HEK293 (cell line): ENCODE measurements at regions not wholly inside any gene's neighbourhood (a gene's known extent, or its start where the extent isn't known, plus 50 kb on each side); places are given as distances from the start of the nearest gene placed in this dataset.

ENCODE experiments used
- CTCF ChIA-PET: fragments of 350-600 bp; formaldehyde crosslinking; extraction: SDS; loops from one replicate; lab custom pipeline; 2021; ENCODE audit warnings: antibody characterized with exemption; lab: Yijun Ruan, JAX
- POLR2A ChIA-PET: fragments of 300-600 bp; formaldehyde crosslinking; extraction: SDS; loops from one replicate; lab custom pipeline; 2020; ENCODE audit warnings: antibody characterized with exemption, inconsistent platforms; lab: Yijun Ruan, JAX
- H3K27ac ChIP-seq: fragments of 200-500 bp; sonication (Bioruptor generic); 2 replicates; pipeline ENCODE4 v1.5.1; 2014; ENCODE audit warnings: low read depth, low read length, control low read depth, inconsistent platforms; ENCODE audit errors: extremely low read depth
- H3K36me3 ChIP-seq, 2 experiments: fragments of 200-500 bp in 1 of 2; sonication (Bioruptor generic) in 1 of 2; 1 replicate in 1 of 2; 2 replicates in 1 of 2; pipeline ENCODE4 v1.5.1; 2014 to 2017; ENCODE audit warnings: inconsistent platforms in 2 of 2, low read length in 2 of 2; ENCODE audit not compliant: control insufficient read depth in 2 of 2, insufficient read depth in 1 of 2
- H3K4me1 ChIP-seq: fragments of 200-500 bp; sonication (Bioruptor generic); 2 replicates; pipeline ENCODE4 v1.5.1; 2014; ENCODE audit warnings: mild to moderate bottlenecking, low read length, inconsistent platforms; ENCODE audit not compliant: control insufficient read depth, insufficient read depth
- H3K4me3 ChIP-seq: 2 replicates; pipeline ENCODE4 v1.5.1; 2011; ENCODE audit warnings: low read depth, mild to moderate bottlenecking, control low read depth, low read length, moderate library complexity
- H3K9me3 ChIP-seq: fragments of 200-500 bp; sonication (Bioruptor generic); 2 replicates; pipeline ENCODE4 v1.5.1; 2014; ENCODE audit warnings: low read depth, low read length, inconsistent platforms; ENCODE audit not compliant: control insufficient read depth, insufficient read depth
- GFI1B ChIP-seq: fragments of 450-650 bp; formaldehyde crosslinking; IDR thresholded peaks from 2 replicates; pipeline ENCODE4 v1.5.1; 2016; ENCODE audit warnings: missing biosample characterization, missing genetic modification characterization
- GLIS1 ChIP-seq: fragments of 450-650 bp; formaldehyde crosslinking; IDR thresholded peaks from 2 replicates; pipeline ENCODE4 v1.5.1; 2016; ENCODE audit warnings: missing biosample characterization, missing genetic modification characterization
- GLIS2 ChIP-seq: fragments of 450-650 bp; formaldehyde crosslinking; IDR thresholded peaks from 2 replicates; pipeline ENCODE4 v1.5.1; 2016; ENCODE audit warnings: missing biosample characterization, missing genetic modification characterization
- MYNN ChIP-seq: fragments of 450-650 bp; formaldehyde crosslinking; IDR thresholded peaks from 2 replicates; pipeline ENCODE4 v1.5.1; 2016; ENCODE audit warnings: missing biosample characterization, missing genetic modification characterization, borderline replicate concordance
- SALL2 ChIP-seq: fragments of 450-650 bp; formaldehyde crosslinking; IDR thresholded peaks from 2 replicates; pipeline ENCODE4 v1.5.0; 2017; ENCODE audit warnings: missing biosample characterization, mild to moderate bottlenecking, missing genetic modification characterization, borderline replicate concordance
- ZBTB17 ChIP-seq: fragments of 450-650 bp; formaldehyde crosslinking; IDR thresholded peaks from 2 replicates; pipeline ENCODE4 v1.5.1; 2016; ENCODE audit warnings: missing biosample characterization, missing genetic modification characterization
- ZBTB6 ChIP-seq: fragments of 450-650 bp; formaldehyde crosslinking; IDR thresholded peaks from 2 replicates; pipeline ENCODE4 v1.5.1; 2017; ENCODE audit warnings: missing biosample characterization, missing genetic modification characterization
- ZFP41 ChIP-seq: fragments of 450-650 bp; formaldehyde crosslinking; IDR thresholded peaks from 2 replicates; pipeline ENCODE4 v1.5.1; 2016; ENCODE audit warnings: missing biosample characterization, missing genetic modification characterization, borderline replicate concordance
- ZFP69B ChIP-seq: fragments of 450-650 bp; formaldehyde crosslinking; IDR thresholded peaks from 2 replicates; pipeline ENCODE4 v1.5.1; 2016; ENCODE audit warnings: missing biosample characterization, missing genetic modification characterization
- ZNF10 ChIP-seq: fragments of 450-650 bp; formaldehyde crosslinking; IDR thresholded peaks from 2 replicates; pipeline ENCODE4 v1.5.1; 2017; ENCODE audit warnings: missing biosample characterization, missing genetic modification characterization
- ZNF112 ChIP-seq: fragments of 450-650 bp; formaldehyde crosslinking; IDR thresholded peaks from 2 replicates; pipeline ENCODE4 v1.5.0; 2017; ENCODE audit warnings: missing biosample characterization, missing genetic modification characterization
- ZNF114 ChIP-seq: fragments of 450-650 bp; formaldehyde crosslinking; IDR thresholded peaks from 2 replicates; pipeline ENCODE4 v1.5.0; 2017; ENCODE audit warnings: missing biosample characterization, missing genetic modification characterization
- ZNF132 ChIP-seq: fragments of 450-650 bp; formaldehyde crosslinking; IDR thresholded peaks from 2 replicates; pipeline ENCODE4 v1.5.1; 2017; ENCODE audit warnings: missing biosample characterization, missing genetic modification characterization, borderline replicate concordance
- ZNF140 ChIP-seq: fragments of 450-650 bp; formaldehyde crosslinking; IDR thresholded peaks from 2 replicates; pipeline ENCODE4 v1.5.1; 2016; ENCODE audit warnings: missing biosample characterization, missing genetic modification characterization
- ZNF146 ChIP-seq: fragments of 450-650 bp; formaldehyde crosslinking; IDR thresholded peaks from 2 replicates; pipeline ENCODE4 v1.5.1; 2016; ENCODE audit warnings: missing biosample characterization, missing genetic modification characterization
- ZNF214 ChIP-seq: fragments of 450-650 bp; formaldehyde crosslinking; IDR thresholded peaks from 2 replicates; pipeline ENCODE4 v1.5.1; 2017; ENCODE audit warnings: missing biosample characterization, mild to moderate bottlenecking, missing genetic modification characterization, borderline replicate concordance
- ZNF280D ChIP-seq: fragments of 450-650 bp; formaldehyde crosslinking; IDR thresholded peaks from 2 replicates; pipeline ENCODE4 v1.5.1; 2016; ENCODE audit warnings: missing biosample characterization, missing genetic modification characterization
- ZNF350 ChIP-seq: fragments of 450-650 bp; formaldehyde crosslinking; IDR thresholded peaks from 2 replicates; pipeline ENCODE4 v1.5.0; 2017; ENCODE audit warnings: missing biosample characterization, mild to moderate bottlenecking, missing genetic modification characterization
- ZNF394 ChIP-seq: fragments of 450-650 bp; formaldehyde crosslinking; IDR thresholded peaks from 2 replicates; pipeline ENCODE4 v1.5.1; 2016; ENCODE audit warnings: missing biosample characterization, missing genetic modification characterization, mild to moderate bottlenecking, moderate library complexity, borderline replicate concordance
- ZNF513 ChIP-seq: fragments of 450-650 bp; IDR thresholded peaks from 2 replicates; pipeline ENCODE4 v1.5.1; 2018; ENCODE audit warnings: missing biosample characterization, missing genetic modification characterization
- ZNF530 ChIP-seq: fragments of 450-650 bp; formaldehyde crosslinking; IDR thresholded peaks from 2 replicates; pipeline ENCODE4 v1.5.1; 2016; ENCODE audit warnings: low read depth, missing biosample characterization, missing genetic modification characterization
- ZNF747 ChIP-seq: fragments of 450-650 bp; formaldehyde crosslinking; IDR thresholded peaks from 2 replicates; pipeline ENCODE4 v1.5.1; 2016; ENCODE audit warnings: missing biosample characterization, missing genetic modification characterization

GRCh38 chr12:92012691-92013090 is 133.0 kb downstream of the BTG1 start:
- Histone ChIP-seq H3K4me3 (no peak overlapping the region), H3K27ac (no peak overlapping the region), H3K36me3 (no peaks in the 10 kb centered on the region), H3K4me1 (no peaks in the 10 kb centered on the region), H3K9me3 (no peaks in the 10 kb centered on the region)
- POLR2A ChIA-PET, result no interaction called here
- CTCF ChIA-PET, result interaction anchor here (0.6 kb wide), 1 partner anchor 559 kb away, joined by 3 read pairs; no protein-coding TSS in a partner anchor
- TF ChIP-seq GFI1B (tag by site-specific recombination), result no peak
- no peak for TF ChIP-seq ZNF10 (tag by site-specific recombination)
- TF ChIP-seq ZNF140 (tag by site-specific recombination), result no peak
- TF ChIP-seq ZNF112 (tag by site-specific recombination), result no peak
- TF ChIP-seq ZNF513 (tag by site-specific recombination), result no peak

GRCh38 chr12:92010853-92011701 is 134.6 kb downstream of the BTG1 start:
- CTCF ChIA-PET, result no interaction called here
- Histone ChIP-seq H3K36me3 (no peaks in the 10 kb centered on the region), H3K4me1 (no peaks in the 10 kb centered on the region), H3K4me3 (no peak overlapping the region), H3K9me3 (no peaks in the 10 kb centered on the region), H3K27ac (no peak overlapping the region)
- POLR2A ChIA-PET, result no interaction called here
- no peak for TF ChIP-seq ZNF530
- TF ChIP-seq ZFP69B, result no peak
- TF ChIP-seq GLIS2 (tag by site-specific recombination), result no peak
- TF ChIP-seq ZNF214, result no peak
- TF ChIP-seq ZNF394 (tag by site-specific recombination), result no peak
- no peak for TF ChIP-seq ZFP41 (tag by site-specific recombination)
- no peak for TF ChIP-seq ZNF132 (tag by site-specific recombination)
- no peak for TF ChIP-seq ZNF146 (tag by site-specific recombination)

- Histone ChIP-seq H3K4me3 (no peak overlapping the region), H3K9me3 (no peaks in the 10 kb centered on the region), H3K4me1 (no peaks in the 10 kb centered on the region)
- POLR2A ChIA-PET, result no interaction called here
- TF ChIP-seq ZNF114, result no peak
- no peak for TF ChIP-seq ZNF350 (tag by site-specific recombination)
- TF ChIP-seq, all 188 proteins: peak for 0
- CTCF ChIA-PET, result no interaction called here
- Histone ChIP-seq H3K36me3 (no peaks in the 10 kb centered on the region), H3K27ac (no peak overlapping the region)
Measured at GRCh38 chr12:92010368-92010767, 135.3 kb downstream of the BTG1 start.

GRCh38 chr12:92008345-92008744 is 137.3 kb downstream of the BTG1 start:
- H3K36me3 ChIP-seq, result no peaks in the 10 kb centered on the region
- H3K27ac ChIP-seq, result no peak overlapping the region
- ChIA-PET POLR2A (no interaction called here), CTCF (no interaction called here)
- H3K4me1 ChIP-seq, result no peaks in the 10 kb centered on the region
- H3K4me3 ChIP-seq, result no peak overlapping the region
- H3K9me3 ChIP-seq, result no peaks in the 10 kb centered on the region
- TF ChIP-seq GFI1B (tag by site-specific recombination), result no peak
- TF ChIP-seq SALL2 (tag by site-specific recombination), result no peak
- TF ChIP-seq MYNN (tag by site-specific recombination), result no peak
- TF ChIP-seq ZNF280D (tag by site-specific recombination), result no peak
- no peak for TF ChIP-seq ZBTB6 (tag by site-specific recombination)
- TF ChIP-seq ZBTB17 (tag by site-specific recombination), result no peak
- TF ChIP-seq ZNF747 (tag by site-specific recombination), result no peak
- no peak for TF ChIP-seq GLIS1 (tag by site-specific recombination)
